Mammary epithelial cell (primary cell): ENCODE measurements at regions not wholly inside any gene's neighbourhood (a gene's known extent, or its start where the extent isn't known, plus 50 kb on each side); places are given as distances from the start of the nearest gene placed in this dataset.

Experiments
- CTCF ChIP-seq, 2 donors: IDR thresholded peaks in 1 of 2; conservative IDR thresholded peaks in 1 of 2; 2 replicates each; pipeline ENCODE4 v1.5.1; 2011 to 2012; ENCODE audit warnings: inconsistent platforms in 2 of 2, low read length in 2 of 2, mild to moderate bottlenecking in 2 of 2, control low read depth in 1 of 2, low read depth in 1 of 2; ENCODE audit not compliant: insufficient read depth in 1 of 2; ENCODE audit errors: extremely low read depth in 1 of 2
- EZH2 ChIP-seq: IDR thresholded peaks from 2 replicates; pipeline ENCODE4 v1.6.1; 2012; ENCODE audit warnings: low read length, inconsistent platforms, borderline replicate concordance

- TF ChIP-seq CTCF (conservative IDR thresholded peaks at IDR 0.05 in 1 of 2, IDR thresholded peaks at IDR 0.05 in 1 of 2; ENCODE audit: extremely low read depth in 1 of 2, insufficient read depth in 1 of 2, low read depth in 1 of 2, low read length in 2 of 2) (no peak), EZH2 (no peak)
These were observed 344.4 kb downstream of the SEC23A start for GRCh38 chr14:38758661-38759060.
